Hindlimb muscle (tissue), 1 donor: ENCODE measurements at regions not wholly inside any gene's neighbourhood (a gene's known extent, or its start where the extent isn't known, plus 50 kb on each side); places are given as distances from the start of the nearest gene placed in this dataset.
A peak's percentile ranks its signal among the peaks of the same experiment; 100 is the strongest.
"Not testable (repeated sequence)": the region's sequence is repeated elsewhere in the genome, so short reads cannot be mapped to it uniquely, and the experiment has no call there.

Experiments used
- DNase-seq: peaks from one replicate; pipeline ENCODE4 v3.0.0-alpha.2; 2013

GRCh38 chr14:77985211-77985615 lies 185.0 kb upstream of the NRXN3 start:
- DNase-seq = no peak

DNA sequence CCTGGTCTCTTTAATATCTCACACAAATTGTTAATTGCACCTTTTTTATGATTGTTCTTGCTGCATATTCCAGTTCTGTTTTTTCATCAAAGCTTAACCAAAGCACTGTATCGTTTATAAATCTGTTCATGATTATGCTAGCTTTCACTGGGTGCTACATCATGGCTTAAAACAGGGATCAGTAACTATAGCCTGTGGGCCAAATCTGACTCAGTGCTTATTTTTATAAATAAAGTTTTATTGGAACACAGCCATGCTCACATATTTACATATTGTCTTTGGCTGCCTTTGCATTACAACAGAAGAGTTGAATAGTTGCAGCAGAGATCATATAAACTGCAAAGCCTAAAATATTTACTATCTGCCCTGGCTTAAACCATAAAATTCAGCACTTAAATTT lies 183.4 kb upstream of the NRXN3 start:
- DNase-seq = no peak

GRCh38 chr14:77988096-77988870 lies 181.9 kb upstream of the NRXN3 start:
- no peak for DNase-seq

GRCh38 chr14:77988970-77989369 lies 181.2 kb upstream of the NRXN3 start:
- DNase-seq = no peak

GRCh38 chr14:77989441-77989991 lies 180.7 kb upstream of the NRXN3 start:
- no peak for DNase-seq

GRCh38 chr14:77990337-77990736 lies 179.8 kb upstream of the NRXN3 start:
- no peak for DNase-seq

- DNase-seq = no peak
Observed at GRCh38 chr14:77991128-77991772, 178.9 kb upstream of the NRXN3 start.

DNA sequence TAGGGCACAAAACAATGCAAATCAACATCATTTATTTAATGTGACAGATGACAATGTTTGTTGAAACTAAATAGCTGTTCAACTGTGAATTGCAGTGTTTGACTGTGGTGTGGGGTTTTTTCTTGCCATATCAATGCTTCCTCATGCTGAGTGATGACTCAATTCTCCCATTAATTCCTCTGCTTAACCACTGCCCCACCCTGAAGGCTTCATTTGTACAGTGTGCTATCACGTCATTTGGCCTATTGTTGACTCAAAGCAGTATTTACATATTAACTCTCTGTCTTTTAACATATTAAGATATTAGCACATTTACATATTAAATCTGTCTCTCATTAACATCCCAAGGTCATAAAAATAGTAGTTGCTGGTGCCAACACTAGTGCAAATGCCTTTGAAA lies 164.8 kb upstream of the NRXN3 start:
- no peak for DNase-seq

DNA sequence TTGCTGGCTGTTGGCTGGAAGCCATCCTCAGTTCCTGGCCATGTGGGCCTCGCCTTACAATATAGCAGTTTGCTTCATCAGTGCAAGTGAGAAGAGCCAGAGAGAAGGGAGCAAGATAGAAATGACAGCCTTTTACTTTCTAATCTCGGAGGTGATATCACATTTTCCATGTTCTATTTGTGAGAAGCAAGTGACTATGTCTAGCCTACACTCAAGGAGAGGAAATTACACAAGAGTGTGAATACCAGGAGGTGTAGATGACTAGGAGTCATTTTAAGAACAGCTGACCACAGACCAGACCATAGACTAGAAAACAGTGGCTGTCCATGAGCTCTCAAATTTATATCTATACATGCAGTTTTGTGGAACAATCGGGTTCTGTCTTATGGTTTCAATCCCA lies 163.0 kb upstream of the NRXN3 start:
- DNase-seq = no peak

DNA sequence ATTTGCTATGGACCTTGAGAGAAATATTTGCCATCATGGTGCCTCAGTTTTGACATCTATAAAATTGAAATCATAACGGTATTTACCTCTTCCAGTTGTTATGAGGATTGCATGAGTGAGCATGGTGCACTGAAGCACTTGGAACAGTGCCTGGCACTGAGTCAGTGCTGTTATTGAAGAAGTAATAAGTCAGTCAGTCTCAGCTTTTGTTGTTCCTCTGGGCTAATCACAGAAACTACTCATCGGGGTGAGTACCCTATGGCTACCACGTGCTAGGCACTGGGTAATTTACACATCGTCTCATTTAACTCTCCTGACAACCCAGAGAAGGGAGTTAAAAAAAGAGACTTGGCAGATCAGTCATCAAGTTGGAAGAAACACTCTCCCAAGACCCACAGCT lies 159.5 kb upstream of the NRXN3 start:
- DNase-seq = no peak

DNA sequence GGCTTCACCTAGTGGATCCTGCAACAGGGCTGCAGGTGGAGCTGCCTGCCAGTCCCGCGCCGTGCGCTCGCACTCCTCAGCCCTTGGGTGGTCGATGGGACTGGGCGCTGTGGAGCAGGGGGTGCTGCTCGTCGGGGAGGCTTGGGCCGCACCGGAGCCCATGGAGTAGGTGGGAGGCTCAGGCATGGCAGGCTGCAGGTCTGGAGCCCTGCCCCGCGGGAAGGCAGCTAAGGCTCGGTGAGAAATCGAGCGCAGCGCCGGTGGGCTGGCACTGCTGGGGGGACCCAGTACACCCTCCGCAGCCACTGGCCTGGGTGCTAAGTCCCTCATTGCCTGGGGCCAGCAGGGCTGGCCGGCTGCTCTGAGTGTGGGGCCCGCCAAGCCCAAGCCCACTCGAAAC lies 156.3 kb upstream of the NRXN3 start:
- DNase-seq = not testable (repeated sequence)

GRCh38 chr14:78016532-78016931 lies 153.6 kb upstream of the NRXN3 start:
- DNase-seq = no peak

- no peak for DNase-seq
Observed at GRCh38 chr14:78018283-78018682, 151.9 kb upstream of the NRXN3 start.

DNA sequence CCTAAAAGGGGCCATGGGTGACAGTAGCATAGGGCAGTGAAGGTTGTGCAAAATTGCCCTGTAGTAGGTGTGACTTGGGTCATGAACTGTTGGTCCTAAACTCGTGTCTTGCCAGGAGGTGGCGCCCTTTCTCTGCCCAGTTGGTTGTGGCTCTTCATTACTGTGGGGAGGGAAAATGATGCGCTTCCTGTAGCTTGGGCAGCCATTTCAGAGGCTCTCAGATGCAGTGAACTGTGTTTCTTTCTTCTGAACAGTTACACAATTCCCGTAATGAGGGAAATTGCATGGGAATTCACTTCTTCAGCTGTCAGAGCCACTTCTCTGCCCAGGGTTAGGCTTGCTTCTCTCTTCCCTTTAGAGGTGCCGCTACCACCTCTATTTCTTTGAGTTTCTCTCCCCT lies 148.1 kb upstream of the NRXN3 start:
- DNase-seq = no peak

GRCh38 chr14:78023112-78023511 lies 147.1 kb upstream of the NRXN3 start:
- DNase-seq = no peak

- DNase-seq = peak; percentile 3
Observed at GRCh38 chr14:78028471-78028870, 141.7 kb upstream of the NRXN3 start.

GRCh38 chr14:78029601-78030372 lies 140.4 kb upstream of the NRXN3 start:
- no peak for DNase-seq

- DNase-seq = no peak
Observed at GRCh38 chr14:78043349-78043748, 126.8 kb upstream of the NRXN3 start.

DNA sequence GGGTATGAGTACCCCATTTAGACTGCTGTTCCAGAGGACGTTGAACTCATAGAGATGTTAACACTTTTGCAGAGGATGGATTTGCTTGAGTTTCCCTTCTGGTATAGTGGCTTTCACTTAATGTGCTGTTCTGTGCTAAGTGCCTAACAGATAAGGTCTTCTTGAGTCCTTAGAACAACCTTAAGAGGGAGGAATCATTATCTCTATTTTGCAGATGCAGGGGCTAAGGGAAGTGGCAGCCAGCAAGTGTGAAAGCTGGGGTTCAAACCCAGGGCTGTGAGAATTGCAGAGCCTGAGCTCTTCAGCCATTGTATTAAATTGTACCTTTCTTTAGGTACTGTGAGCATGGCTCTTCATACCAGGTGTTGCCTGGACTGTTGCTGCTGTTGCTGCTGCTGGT lies 122.1 kb upstream of the NRXN3 start:
- DNase-seq = no peak

GRCh38 chr14:78056890-78057289 lies 113.3 kb upstream of the NRXN3 start:
- not testable (repeated sequence) for DNase-seq

DNA sequence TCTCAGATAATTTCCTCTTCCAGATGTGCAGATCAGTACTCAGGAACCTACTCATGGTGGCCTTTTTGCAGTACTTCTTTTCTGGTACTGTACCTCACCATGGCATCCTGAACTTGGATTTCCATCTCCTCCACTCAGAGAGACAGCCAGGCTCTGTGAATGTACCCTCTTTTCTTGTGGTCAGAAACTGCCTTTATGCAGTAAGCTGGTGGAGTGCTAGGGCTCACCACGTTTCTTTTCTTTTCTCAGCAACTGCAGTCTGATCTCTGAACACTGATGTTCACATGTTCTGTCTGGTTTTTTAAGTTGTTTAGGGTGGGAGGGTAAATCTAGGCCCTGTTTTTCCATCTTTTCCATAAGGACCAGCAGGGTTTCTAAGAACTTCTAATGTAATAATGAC lies 99.8 kb upstream of the NRXN3 start:
- DNase-seq = no peak

- DNase-seq = no peak
Observed at GRCh38 chr14:78071016-78071549, 99.1 kb upstream of the NRXN3 start.

- no peak for DNase-seq
Observed at GRCh38 chr14:78073028-78073427, 97.1 kb upstream of the NRXN3 start.
